ENCODE measurements at regions not wholly inside any gene's neighbourhood (a gene's known extent, or its start where the extent isn't known, plus 50 kb on each side); places are given as distances from the start of the nearest gene placed in this dataset.

- no peak overlapping the region for H2AFZ ChIP-seq (ENCODE audit: low read depth, low read length, severe bottlenecking)
- no peaks in the 10 kb centered on the region for H3K9me3 ChIP-seq (ENCODE audit: insufficient read depth, low read length)
- H3K9ac ChIP-seq (ENCODE audit: low read length) = no peak overlapping the region
- no peak for TF ChIP-seq CTCF (IDR thresholded peaks at IDR 0.05; ENCODE audit: insufficient read depth, low read length, poor library complexity, severe bottlenecking)
- TF ChIP-seq EZH2phosphoT487 (conservative IDR thresholded peaks at IDR 0.05; ENCODE audit: low read length) = no peak
- H3K9me2 ChIP-seq (replicated peaks; ENCODE audit: insufficient read depth, low read length) = no peaks in the 10 kb centered on the region
- H3K27ac ChIP-seq (ENCODE audit: low read depth, low read length) = no peak overlapping the region
- H3K4me3 ChIP-seq (ENCODE audit: insufficient read depth, low read length, poor library complexity, severe bottlenecking) = no peak overlapping the region
- no peaks in the 10 kb centered on the region for H3K79me2 ChIP-seq (ENCODE audit: insufficient read depth, low read length)
- H3K4me2 ChIP-seq (ENCODE audit: low read depth, low read length, poor library complexity, severe bottlenecking) = no peak overlapping the region
- no peaks in the 10 kb centered on the region for H3K27me3 ChIP-seq (ENCODE audit: low read length)
- no peaks in the 10 kb centered on the region for H3K36me3 ChIP-seq (ENCODE audit: low read length)
- H4K20me1 ChIP-seq (ENCODE audit: low read depth, low read length) = no peaks in the 10 kb centered on the region
- H3F3A ChIP-seq (ENCODE audit: insufficient read depth) = no peaks in the 10 kb centered on the region
Observed at GRCh38 chr7:145169908-145170307, 334.1 kb upstream of the TPK1 start.

DNA sequence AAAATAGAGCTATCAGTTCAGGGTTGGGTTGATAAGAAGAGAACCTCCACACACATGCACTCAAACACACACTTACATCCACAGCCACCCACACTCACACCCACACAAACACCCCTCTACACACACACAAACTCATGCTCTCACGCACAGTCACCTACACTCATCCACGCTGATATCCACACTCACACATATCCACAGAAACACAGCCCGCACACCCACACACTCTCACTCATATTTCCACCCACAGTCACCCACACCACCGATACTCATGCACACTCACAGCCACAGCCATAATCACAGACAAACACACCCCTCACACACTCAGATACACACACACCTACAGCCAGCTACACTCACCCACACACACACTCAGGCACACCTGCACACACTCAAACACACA, 333.0 kb upstream of the TPK1 start:
- Histone ChIP-seq H3K27me3 (ENCODE audit: low read length) (no peaks in the 10 kb centered on the region), H3K79me2 (ENCODE audit: insufficient read depth, low read length) (no peaks in the 10 kb centered on the region), H3K9me3 (ENCODE audit: insufficient read depth, low read length) (no peaks in the 10 kb centered on the region), H3K27ac (ENCODE audit: low read depth, low read length) (no peak overlapping the region), H3K4me2 (ENCODE audit: low read depth, low read length, poor library complexity, severe bottlenecking) (no peak overlapping the region), H2AFZ (ENCODE audit: low read depth, low read length, severe bottlenecking) (no peak overlapping the region), H3K9me2 (replicated peaks; ENCODE audit: insufficient read depth, low read length) (no peaks in the 10 kb centered on the region), H3K4me3 (ENCODE audit: insufficient read depth, low read length, poor library complexity, severe bottlenecking) (no peak overlapping the region), H4K20me1 (ENCODE audit: low read depth, low read length) (no peaks in the 10 kb centered on the region), H3F3A (ENCODE audit: insufficient read depth) (no peaks in the 10 kb centered on the region), H3K9ac (ENCODE audit: low read length) (no peak overlapping the region), H3K36me3 (ENCODE audit: low read length) (no peaks in the 10 kb centered on the region)
- TF ChIP-seq EZH2phosphoT487 (conservative IDR thresholded peaks at IDR 0.05; ENCODE audit: low read length) (no peak), CTCF (IDR thresholded peaks at IDR 0.05; ENCODE audit: insufficient read depth, low read length, poor library complexity, severe bottlenecking) (no peak)

DNA sequence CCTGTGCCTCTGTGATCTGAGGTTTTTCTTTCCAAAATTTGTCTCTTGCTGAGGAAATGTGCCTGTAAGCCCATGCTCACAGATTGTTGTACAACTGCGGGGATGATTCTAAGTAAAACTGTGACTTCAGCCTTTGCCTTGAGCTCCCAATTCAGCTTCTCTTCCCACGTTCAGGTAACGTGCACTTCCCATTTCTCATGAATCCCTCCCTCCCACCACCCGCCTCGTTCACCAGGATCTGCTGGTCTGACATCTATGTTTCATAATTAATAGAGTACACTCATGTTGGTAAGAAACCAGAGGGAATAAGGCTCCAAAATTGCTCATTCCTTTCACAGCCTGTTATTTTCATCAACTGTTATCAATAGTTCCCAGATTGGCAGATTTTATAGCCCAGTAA, 332.6 kb upstream of the TPK1 start:
- Histone ChIP-seq H3K4me3 (ENCODE audit: insufficient read depth, low read length, poor library complexity, severe bottlenecking) (no peak overlapping the region), H3K9ac (ENCODE audit: low read length) (no peak overlapping the region), H3K27ac (ENCODE audit: low read depth, low read length) (no peak overlapping the region), H3K9me3 (ENCODE audit: insufficient read depth, low read length) (no peaks in the 10 kb centered on the region), H4K20me1 (ENCODE audit: low read depth, low read length) (no peaks in the 10 kb centered on the region), H3K79me2 (ENCODE audit: insufficient read depth, low read length) (no peaks in the 10 kb centered on the region), H3K27me3 (ENCODE audit: low read length) (no peaks in the 10 kb centered on the region), H3F3A (ENCODE audit: insufficient read depth) (no peaks in the 10 kb centered on the region), H3K9me2 (replicated peaks; ENCODE audit: insufficient read depth, low read length) (no peaks in the 10 kb centered on the region), H3K4me2 (ENCODE audit: low read depth, low read length, poor library complexity, severe bottlenecking) (no peak overlapping the region), H2AFZ (ENCODE audit: low read depth, low read length, severe bottlenecking) (no peak overlapping the region), H3K36me3 (ENCODE audit: low read length) (no peaks in the 10 kb centered on the region)
- TF ChIP-seq CTCF (IDR thresholded peaks at IDR 0.05; ENCODE audit: insufficient read depth, low read length, poor library complexity, severe bottlenecking) = no peak
- TF ChIP-seq EZH2phosphoT487 (conservative IDR thresholded peaks at IDR 0.05; ENCODE audit: low read length) = no peak

GRCh38 chr7:145156834-145157233, 321.0 kb upstream of the TPK1 start:
- Histone ChIP-seq H3K36me3 (ENCODE audit: low read length) (no peaks in the 10 kb centered on the region), H2AFZ (ENCODE audit: low read depth, low read length, severe bottlenecking) (no peak overlapping the region), H3K9me2 (replicated peaks; ENCODE audit: insufficient read depth, low read length) (no peaks in the 10 kb centered on the region), H3K27ac (ENCODE audit: low read depth, low read length) (no peak overlapping the region), H3F3A (ENCODE audit: insufficient read depth) (no peaks in the 10 kb centered on the region), H4K20me1 (ENCODE audit: low read depth, low read length) (no peaks in the 10 kb centered on the region), H3K9ac (ENCODE audit: low read length) (no peak overlapping the region), H3K9me3 (ENCODE audit: insufficient read depth, low read length) (no peaks in the 10 kb centered on the region), H3K79me2 (ENCODE audit: insufficient read depth, low read length) (no peaks in the 10 kb centered on the region), H3K4me2 (ENCODE audit: low read depth, low read length, poor library complexity, severe bottlenecking) (no peak overlapping the region), H3K27me3 (ENCODE audit: low read length) (no peaks in the 10 kb centered on the region), H3K4me3 (ENCODE audit: insufficient read depth, low read length, poor library complexity, severe bottlenecking) (no peak overlapping the region)
- no peak for TF ChIP-seq EZH2phosphoT487 (conservative IDR thresholded peaks at IDR 0.05; ENCODE audit: low read length)

Measured in SU-DHL-6 (cell line).